Liver (tissue), 8 donors: ENCODE measurements at regions not wholly inside any gene's neighbourhood (a gene's known extent, or its start where the extent isn't known, plus 50 kb on each side); places are given as distances from the start of the nearest gene placed in this dataset.

ENCODE experiments used
- DNase-seq: peaks from one replicate; pipeline ENCODE4 v3.0.0-alpha.2; 2017; ENCODE audit warnings: low spot score
- H3K27ac ChIP-seq, 2 donors: one replicate each; pipeline ENCODE4 v1.7.0; 2013; ENCODE audit warnings: inconsistent platforms in 2 of 2, low read length in 2 of 2, control low read depth in 1 of 2, low read depth in 1 of 2, mild to moderate bottlenecking in 1 of 2
- H3K27me3 ChIP-seq, 4 donors: one replicate each; pipeline versions ENCODE4 v1.6.1 to v1.7.0; 2013; ENCODE audit warnings: low read length in 3 of 4, inconsistent platforms in 1 of 4, mild to moderate bottlenecking in 1 of 4, moderate library complexity in 1 of 4; ENCODE audit not compliant: control insufficient read depth in 4 of 4, insufficient read depth in 4 of 4
- H3K36me3 ChIP-seq, 4 donors: one replicate each; pipeline versions ENCODE4 v1.6.1 to v1.7.0; 2013; ENCODE audit warnings: low read length in 3 of 4, mild to moderate bottlenecking in 3 of 4, low read depth in 1 of 4, moderate library complexity in 1 of 4; ENCODE audit not compliant: control insufficient read depth in 4 of 4, insufficient read depth in 3 of 4
- H3K4me1 ChIP-seq, 4 donors: one replicate each; pipeline versions ENCODE4 v1.6.1 to v1.7.0; 2013; ENCODE audit warnings: low read length in 3 of 4, mild to moderate bottlenecking in 3 of 4, moderate library complexity in 1 of 4; ENCODE audit not compliant: control insufficient read depth in 4 of 4, insufficient read depth in 4 of 4
- H3K4me3 ChIP-seq, 3 donors: one replicate each; pipeline versions ENCODE4 v1.6.1 to v1.7.0; 2013; ENCODE audit warnings: low read length in 3 of 3, control low read depth in 1 of 3, low read depth in 1 of 3, mild to moderate bottlenecking in 1 of 3
- H3K9ac ChIP-seq, 2 donors: one replicate each; pipeline ENCODE4 v1.7.0; 2013; ENCODE audit warnings: low read length in 2 of 2, mild to moderate bottlenecking in 2 of 2, moderate library complexity in 2 of 2, control low read depth in 1 of 2, low read depth in 1 of 2
- H3K9me3 ChIP-seq, 4 donors: one replicate each; pipeline versions ENCODE4 v1.6.1 to v1.7.0; 2013; ENCODE audit warnings: low read length in 3 of 4; ENCODE audit not compliant: control insufficient read depth in 4 of 4
- ATF3 ChIP-seq: IDR thresholded peaks from 2 replicates; pipeline ENCODE4 v1.6.1; 2016; ENCODE audit warnings: antibody characterized with exemption
- CTCF ChIP-seq: fragments of 150-350 bp; IDR thresholded peaks from 2 replicates; pipeline ENCODE4 v1.5.1; 2017; ENCODE audit warnings: improper control_type of control experiment, low read depth, low read length; ENCODE audit not compliant: missing input control
- EGR1 ChIP-seq, 2 donors: IDR thresholded peaks; 2 replicates each; pipeline ENCODE4 v1.6.1; 2016 to 2018; ENCODE audit warnings: antibody characterized with exemption in 2 of 2, low read depth in 2 of 2
- GABPA ChIP-seq, 2 donors: IDR thresholded peaks in 1 of 2; conservative IDR thresholded peaks in 1 of 2; 2 replicates each; pipeline ENCODE4 v1.6.1; 2016; ENCODE audit warnings: antibody characterized with exemption in 2 of 2, mild to moderate bottlenecking in 1 of 2, moderate library complexity in 1 of 2
- HNF4A ChIP-seq, 2 donors: conservative IDR thresholded peaks; 2 replicates each; pipeline ENCODE4 v1.6.1; 2016; ENCODE audit warnings: antibody characterized with exemption in 2 of 2, mild to moderate bottlenecking in 2 of 2
- HNF4G ChIP-seq: IDR thresholded peaks from 2 replicates; pipeline ENCODE4 v1.6.1; 2016; ENCODE audit warnings: antibody characterized with exemption
- JUND ChIP-seq, 2 donors: IDR thresholded peaks; 2 replicates each; pipeline ENCODE4 v1.6.1; 2016; ENCODE audit warnings: antibody characterized with exemption in 2 of 2
- NR2F2 ChIP-seq: IDR thresholded peaks from 2 replicates; pipeline ENCODE4 v1.6.1; 2016; ENCODE audit warnings: antibody characterized with exemption
- REST ChIP-seq: IDR thresholded peaks from 2 replicates; pipeline ENCODE4 v1.6.1; 2016; ENCODE audit warnings: antibody characterized with exemption, mild to moderate bottlenecking
- RXRA ChIP-seq, 2 donors: IDR thresholded peaks; 2 replicates each; pipeline ENCODE4 v1.6.1; 2017 to 2018; ENCODE audit warnings: antibody characterized with exemption in 2 of 2, mild to moderate bottlenecking in 1 of 2
- SP1 ChIP-seq: IDR thresholded peaks from 2 replicates; pipeline ENCODE4 v1.6.1; 2018; ENCODE audit warnings: antibody characterized with exemption, mild to moderate bottlenecking
- TAF1 ChIP-seq: conservative IDR thresholded peaks from 2 replicates; pipeline ENCODE4 v1.6.1; 2016; ENCODE audit warnings: antibody characterized with exemption, mild to moderate bottlenecking
- ZBTB33 ChIP-seq: IDR thresholded peaks from 2 replicates; pipeline ENCODE4 v1.6.1; 2016; ENCODE audit warnings: antibody characterized with exemption
- WGBS: extraction: QIAGEN DNeasy Blood & Tissue Kit; methylation state at CpG from one replicate; pipeline ENCODE4 v1.1.7; 2013; 5-methylcytosine and 5-hydroxymethylcytosine counted together
- donor health status: healthy.
- donor health status: healthy.
- donor health status: healthy.
- donor health status: healthy.
- donor health status: healthy.

GRCh38 chr2:22513563-22513962 is 871.4 kb upstream of the KLHL29 start:
- no peak overlapping the region for H3K4me3 ChIP-seq
- H3K4me1 ChIP-seq: peaks cover 0 to 5% (median 2%) of the 10 kb centered on the region in 4 donors
- no peak for DNase-seq
- H3K9me3 ChIP-seq: no peaks in the 10 kb centered on the region
- no peak overlapping the region for H3K27ac ChIP-seq
- H3K9ac ChIP-seq: no peak overlapping the region
- H3K36me3 ChIP-seq: no peaks in the 10 kb centered on the region
- H3K27me3 ChIP-seq: no peaks in the 10 kb centered on the region
- TF ChIP-seq HNF4A (conservative IDR thresholded peaks at IDR 0.05): no peak
- no peak for TF ChIP-seq EGR1 (IDR thresholded peaks at IDR 0.05; ENCODE audit: low read depth in 2 of 2)
- TF ChIP-seq CTCF: no peak
- TF ChIP-seq ATF3: no peak
- 85% methylated on average over 4 of the region's 4 CpGs for WGBS

GRCh38 chr2:22517141-22517540 is 867.8 kb upstream of the KLHL29 start:
- Histone ChIP-seq H3K4me1 (peaks cover 0 to 5% (median 2%) of the 10 kb centered on the region in 4 donors), H3K27me3 (no peaks in the 10 kb centered on the region), H3K36me3 (no peaks in the 10 kb centered on the region), H3K9ac (no peak overlapping the region), H3K27ac (no peak overlapping the region), H3K4me3 (no peak overlapping the region), H3K9me3 (no peaks in the 10 kb centered on the region)
- DNase-seq: no peak
- no peak for TF ChIP-seq JUND (IDR thresholded peaks at IDR 0.05)
- no peak for TF ChIP-seq SP1
- no peak for TF ChIP-seq GABPA (IDR thresholded peaks at IDR 0.05 in 1 of 2, conservative IDR thresholded peaks at IDR 0.05 in 1 of 2)
- TF ChIP-seq TAF1: no peak
- no peak for TF ChIP-seq HNF4G
- TF ChIP-seq NR2F2: no peak
- TF ChIP-seq ZBTB33: no peak
- TF ChIP-seq REST: no peak
- TF ChIP-seq RXRA (IDR thresholded peaks at IDR 0.05): no peak
- TF ChIP-seq ATF3: no peak
- WGBS: 31% methylated on average over 1 of the region's 1 CpG
